WTC11 (cell line): ENCODE measurements at regions not wholly inside any gene's neighbourhood (a gene's known extent, or its start where the extent isn't known, plus 50 kb on each side); places are given as distances from the start of the nearest gene placed in this dataset.

Experiments
- ATAC-seq: fragments of 200-7000 bp; cut with Tn5 transposase; 2 replicates; pipeline ENCODE4 v1.10.0; 2021; ENCODE audit warnings: mild to moderate bottlenecking, moderate library complexity
- CTCF ChIA-PET: fragments of 300-600 bp; sonication (Branson Sonifier 250); formaldehyde crosslinking; loops from one replicate; lab custom pipeline; 2021; ENCODE audit warnings: antibody characterized with exemption; lab: Charles Lee
- POLR2A ChIA-PET: fragments of 350-600 bp; sonication (Branson Sonifier 250); formaldehyde crosslinking; loops from one replicate; lab custom pipeline; 2021; ENCODE audit warnings: antibody characterized with exemption; lab: Charles Lee
- DNase-seq: peaks from one replicate; pipeline ENCODE4 v3.0.0; 2021; ENCODE audit warnings: low spot score
- H3K27ac Mint-ChIP-seq: 2 replicates; pipeline ENCODE4 v1.8.0; 2021; ENCODE audit warnings: mixed read lengths
- H3K27me3 Mint-ChIP-seq: 2 replicates; pipeline ENCODE4 v1.8.0; 2021; ENCODE audit warnings: low read depth, mild to moderate bottlenecking, moderate library complexity, mixed read lengths
- H3K36me3 Mint-ChIP-seq: 2 replicates; pipeline ENCODE4 v1.8.0; 2021; ENCODE audit warnings: mixed read lengths
- H3K4me1 Mint-ChIP-seq: 2 replicates; pipeline ENCODE4 v1.8.0; 2022; ENCODE audit warnings: mixed read lengths
- H3K4me3 Mint-ChIP-seq: 2 replicates; pipeline ENCODE4 v1.8.0; 2021; ENCODE audit warnings: mild to moderate bottlenecking, moderate library complexity, mixed read lengths
- H3K9me3 Mint-ChIP-seq: 2 replicates; pipeline ENCODE4 v1.8.0; 2021; ENCODE audit warnings: mixed read lengths
- AR ChIP-seq: fragments of 250-450 bp; sonication (Bioruptor Pico); IDR thresholded peaks from 2 replicates; pipeline ENCODE4 v1.9.0; 2021; ENCODE audit warnings: mild to moderate bottlenecking
- ATF1 ChIP-seq: sonication (generic); formaldehyde crosslinking; IDR thresholded peaks from 2 replicates; pipeline ENCODE4 v1.8.1; 2023; ENCODE audit warnings: mild to moderate bottlenecking, moderate library complexity, missing genetic modification reagents
- CBFB ChIP-seq: sonication (generic); formaldehyde crosslinking; IDR thresholded peaks from 2 replicates; pipeline ENCODE4 v1.8.1; 2022; ENCODE audit warnings: mild to moderate bottlenecking, low read depth, missing genetic modification reagents
- CREM ChIP-seq: sonication (generic); formaldehyde crosslinking; IDR thresholded peaks from 2 replicates; pipeline ENCODE4 v1.8.1; 2022; ENCODE audit warnings: mild to moderate bottlenecking, missing genetic modification reagents, moderate library complexity
- KAT7 ChIP-seq: sonication (generic); formaldehyde crosslinking; IDR thresholded peaks from 2 replicates; pipeline ENCODE4 v1.8.1; 2023; ENCODE audit warnings: missing genetic modification reagents, mild to moderate bottlenecking, borderline replicate concordance
- MXD4 ChIP-seq: fragments of 250-450 bp; sonication (Bioruptor Pico); IDR thresholded peaks from 2 replicates; pipeline ENCODE4 v1.8.0; 2021; ENCODE audit warnings: mild to moderate bottlenecking, moderate library complexity, borderline replicate concordance
- NFE2L1 ChIP-seq: sonication (generic); formaldehyde crosslinking; IDR thresholded peaks from 2 replicates; pipeline ENCODE4 v1.8.1; 2023; ENCODE audit warnings: missing genetic modification reagents
- PRDM15 ChIP-seq: sonication (generic); formaldehyde crosslinking; IDR thresholded peaks from 2 replicates; pipeline ENCODE4 v1.8.0; 2022; ENCODE audit warnings: missing genetic modification reagents
- PRRX2 ChIP-seq: fragments of 250-450 bp; sonication (Bioruptor Pico); IDR thresholded peaks from 2 replicates; pipeline ENCODE4 v1.8.0; 2021; ENCODE audit warnings: mild to moderate bottlenecking
- TEAD1 ChIP-seq: sonication (generic); formaldehyde crosslinking; IDR thresholded peaks from 2 replicates; pipeline ENCODE4 v1.8.0; 2022; ENCODE audit warnings: mild to moderate bottlenecking, missing genetic modification reagents
- TEAD4 ChIP-seq: sonication (generic); formaldehyde crosslinking; IDR thresholded peaks from 2 replicates; pipeline ENCODE4 v1.8.0; 2022; ENCODE audit warnings: mild to moderate bottlenecking, missing genetic modification reagents
- TP53 ChIP-seq: sonication (generic); formaldehyde crosslinking; IDR thresholded peaks from 2 replicates; pipeline ENCODE4 v1.8.1; 2023; ENCODE audit warnings: mild to moderate bottlenecking, missing genetic modification reagents
- ZBTB21 ChIP-seq: sonication (generic); formaldehyde crosslinking; IDR thresholded peaks from 2 replicates; pipeline ENCODE4 v1.8.1; 2023; ENCODE audit warnings: mild to moderate bottlenecking, missing genetic modification reagents, borderline replicate concordance
- ZNF281 ChIP-seq: sonication (generic); formaldehyde crosslinking; IDR thresholded peaks from 2 replicates; pipeline ENCODE4 v1.8.0; 2023; ENCODE audit warnings: mild to moderate bottlenecking, missing genetic modification reagents
- ZNF425 ChIP-seq: fragments of 250-450 bp; sonication (Bioruptor Pico); conservative IDR thresholded peaks from 2 replicates; pipeline ENCODE4 v1.9.0; 2021; ENCODE audit warnings: mild to moderate bottlenecking

- ATAC-seq, result no peak
- Mint-ChIP-seq H3K27ac (no peak overlapping the region), H3K9me3 (peaks cover 2% of the 10 kb centered on the region; the same call in 1 of the 2 replicates), H3K4me3 (no peak overlapping the region), H3K27me3 (no peaks in the 10 kb centered on the region), H3K36me3 (no peaks in the 10 kb centered on the region), H3K4me1 (no peaks in the 10 kb centered on the region)
- ChIA-PET POLR2A (no interaction called here), CTCF (no interaction called here)
- TF ChIP-seq PRDM15, result no peak
- no peak for TF ChIP-seq ZNF425 (CRISPR knock-in tag)
- TF ChIP-seq PRRX2 (CRISPR knock-in tag), result no peak
- DNase-seq, result no peak
Measured at GRCh38 chr9:78584589-78584988, 287.7 kb downstream of the PSAT1 start.

GRCh38 chr9:78585909-78586308 is 289.0 kb downstream of the PSAT1 start:
- TF ChIP-seq ATF1 (CRISPR knock-in tag) (no peak), KAT7 (CRISPR knock-in tag) (no peak), PRDM15 (no peak), TEAD4 (CRISPR knock-in tag) (no peak)
- TF ChIP-seq, all 79 proteins: peak for 0

GRCh38 chr9:78590068-78590467 is 293.1 kb downstream of the PSAT1 start:
- ATAC-seq (no peak), DNase-seq (no peak)
- no peaks in the 10 kb centered on the region for H3K4me1 Mint-ChIP-seq
- no peaks in the 10 kb centered on the region for H3K36me3 Mint-ChIP-seq
- no peak overlapping the region for H3K27ac Mint-ChIP-seq
- ChIA-PET CTCF (no interaction called here), POLR2A (no interaction called here)
- H3K9me3 Mint-ChIP-seq, result peaks cover 5% of the 10 kb centered on the region; the same call in 1 of the 2 replicates
- no peaks in the 10 kb centered on the region for H3K27me3 Mint-ChIP-seq
- no peak overlapping the region for H3K4me3 Mint-ChIP-seq
- no peak for TF ChIP-seq CBFB
- TF ChIP-seq TP53, result no peak
- TF ChIP-seq NFE2L1 (CRISPR knock-in tag), result no peak
- no peak for TF ChIP-seq ZNF281
- TF ChIP-seq CREM (CRISPR knock-in tag), result no peak
- no peak for TF ChIP-seq ZBTB21 (CRISPR knock-in tag)
- no peak for TF ChIP-seq AR
- TF ChIP-seq TEAD1, result no peak
- TF ChIP-seq MXD4 (CRISPR knock-in tag), result no peak

More at GRCh38 chr9:78585909-78586308, 289.0 kb downstream of the PSAT1 start:
- no peaks in the 10 kb centered on the region for H3K27me3 Mint-ChIP-seq
- no peak overlapping the region for H3K27ac Mint-ChIP-seq
- ATAC-seq (no peak), DNase-seq (no peak)
- POLR2A ChIA-PET, result no interaction called here
- H3K4me3 Mint-ChIP-seq, result no peak overlapping the region
- H3K4me1 Mint-ChIP-seq, result no peaks in the 10 kb centered on the region
- CTCF ChIA-PET, result no interaction called here
- H3K9me3 Mint-ChIP-seq, result peaks cover 5% of the 10 kb centered on the region; the same call in 1 of the 2 replicates
- H3K36me3 Mint-ChIP-seq, result no peaks in the 10 kb centered on the region
